NCI-H1694 (cell line): ENCODE measurements at regions not wholly inside any gene's neighbourhood (a gene's known extent, or its start where the extent isn't known, plus 50 kb on each side); places are given as distances from the start of the nearest gene placed in this dataset.
"Not testable (repeated sequence)": the region's sequence is repeated elsewhere in the genome, so short reads cannot be mapped to it uniquely, and the experiment has no call there.

Source experiments
- DNase-seq: peaks from one replicate; lab custom pipeline; 2025; lab: John Stamatoyannopoulos, UW

GRCh38 chr12:88893801-88894200 lies 313.5 kb upstream of the KITLG start:
- DNase-seq: no peak

GRCh38 chr12:88891434-88891833 lies 311.2 kb upstream of the KITLG start:
- not testable (repeated sequence) for DNase-seq

GRCh38 chr12:88889326-88890110 lies 309.2 kb upstream of the KITLG start:
- no peak for DNase-seq

GRCh38 chr12:88884600-88884999 lies 304.3 kb upstream of the KITLG start:
- DNase-seq: no peak

- DNase-seq: no peak
These were observed 302.4 kb upstream of the KITLG start for GRCh38 chr12:88882662-88883061.

- no peak for DNase-seq
These were observed 299.8 kb upstream of the KITLG start for GRCh38 chr12:88880051-88880450.

- DNase-seq: no peak
These were observed 298.0 kb upstream of the KITLG start for GRCh38 chr12:88878295-88878694.

GRCh38 chr12:88876857-88877256 lies 296.6 kb upstream of the KITLG start:
- no peak for DNase-seq

GRCh38 chr12:88870000-88870737 lies 289.9 kb upstream of the KITLG start:
- DNase-seq: no peak

- no peak for DNase-seq
These were observed 287.8 kb upstream of the KITLG start for GRCh38 chr12:88868050-88868449.

- DNase-seq: no peak
These were observed 287.2 kb upstream of the KITLG start for GRCh38 chr12:88867510-88867909.

- no peak for DNase-seq
These were observed 286.6 kb upstream of the KITLG start for GRCh38 chr12:88866881-88867280.

GRCh38 chr12:88865537-88865936 lies 285.3 kb upstream of the KITLG start:
- no peak for DNase-seq

- no peak for DNase-seq
These were observed 280.6 kb upstream of the KITLG start for GRCh38 chr12:88860851-88861250.

GRCh38 chr12:88856201-88856600 lies 275.9 kb upstream of the KITLG start:
- no peak for DNase-seq

GRCh38 chr12:88855301-88855700 lies 275.0 kb upstream of the KITLG start:
- no peak for DNase-seq

GRCh38 chr12:88854260-88854659 lies 274.0 kb upstream of the KITLG start:
- no peak for DNase-seq

GRCh38 chr12:88847246-88847645 lies 267.0 kb upstream of the KITLG start:
- not testable (repeated sequence) for DNase-seq

GRCh38 chr12:88844426-88844825 lies 264.2 kb upstream of the KITLG start:
- no peak for DNase-seq

- no peak for DNase-seq
These were observed 262.0 kb upstream of the KITLG start for GRCh38 chr12:88842314-88842713.

GRCh38 chr12:88839486-88839885 lies 259.2 kb upstream of the KITLG start:
- no peak for DNase-seq

GRCh38 chr12:88836156-88836555 lies 255.9 kb upstream of the KITLG start:
- no peak for DNase-seq

GRCh38 chr12:88834226-88834625 lies 254.0 kb upstream of the KITLG start:
- no peak for DNase-seq
